ENCODE measurements at regions not wholly inside any gene's neighbourhood (a gene's known extent, or its start where the extent isn't known, plus 50 kb on each side); places are given as distances from the start of the nearest gene placed in this dataset.

DNA sequence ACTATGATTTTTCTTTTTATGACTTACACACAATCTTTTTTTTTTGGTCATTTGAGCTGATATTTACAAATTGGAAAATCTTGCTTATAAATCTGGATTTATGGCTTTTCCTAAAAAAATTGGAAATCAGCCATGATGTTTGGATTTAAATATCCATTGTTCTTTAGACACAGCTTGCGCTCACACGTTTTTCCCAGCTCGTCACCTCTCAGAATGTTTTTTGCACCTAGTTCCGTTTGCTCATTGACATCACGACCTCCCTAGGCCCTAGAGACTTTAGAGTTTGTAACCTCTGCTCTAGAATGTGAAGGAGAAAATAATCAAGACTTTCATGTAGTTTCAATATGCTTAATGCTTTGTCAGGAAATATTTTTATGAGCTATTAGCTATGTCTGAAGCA lies 930.5 kb downstream of the TLE4 start:
- no peaks in the 10 kb centered on the region for H3K36me3 ChIP-seq (ENCODE audit: control insufficient read depth, insufficient read depth, low read length)
- CTCF ChIA-PET, result no interaction called here
- no peak for DNase-seq (ENCODE audit: low read depth, low spot score)
- in situ Hi-C loops (cut with HindIII; ENCODE audit: low pct_unique_long_range_greater_than_20kb, low sequenced_read_pairs), result no loop called here
- H3K4me1 ChIP-seq (ENCODE audit: control insufficient read depth, insufficient read depth, low read length), result no peaks in the 10 kb centered on the region
- BruUV-seq (replicated peaks), result no TSS peak
- no peak for TF ChIP-seq CTCF (IDR thresholded peaks at IDR 0.05)
- no peak for TF ChIP-seq POLR2AphosphoS5 (IDR thresholded peaks at IDR 0.05; ENCODE audit: low read depth, low read length)
- no peak for TF ChIP-seq SIN3A (IDR thresholded peaks at IDR 0.05; ENCODE audit: borderline replicate concordance, insufficient read depth, low read depth, low read length)
- no peak for TF ChIP-seq TCF7L2 (IDR thresholded peaks at IDR 0.05; ENCODE audit: low read depth, low read length)
- TF ChIP-seq, protein P1, sequence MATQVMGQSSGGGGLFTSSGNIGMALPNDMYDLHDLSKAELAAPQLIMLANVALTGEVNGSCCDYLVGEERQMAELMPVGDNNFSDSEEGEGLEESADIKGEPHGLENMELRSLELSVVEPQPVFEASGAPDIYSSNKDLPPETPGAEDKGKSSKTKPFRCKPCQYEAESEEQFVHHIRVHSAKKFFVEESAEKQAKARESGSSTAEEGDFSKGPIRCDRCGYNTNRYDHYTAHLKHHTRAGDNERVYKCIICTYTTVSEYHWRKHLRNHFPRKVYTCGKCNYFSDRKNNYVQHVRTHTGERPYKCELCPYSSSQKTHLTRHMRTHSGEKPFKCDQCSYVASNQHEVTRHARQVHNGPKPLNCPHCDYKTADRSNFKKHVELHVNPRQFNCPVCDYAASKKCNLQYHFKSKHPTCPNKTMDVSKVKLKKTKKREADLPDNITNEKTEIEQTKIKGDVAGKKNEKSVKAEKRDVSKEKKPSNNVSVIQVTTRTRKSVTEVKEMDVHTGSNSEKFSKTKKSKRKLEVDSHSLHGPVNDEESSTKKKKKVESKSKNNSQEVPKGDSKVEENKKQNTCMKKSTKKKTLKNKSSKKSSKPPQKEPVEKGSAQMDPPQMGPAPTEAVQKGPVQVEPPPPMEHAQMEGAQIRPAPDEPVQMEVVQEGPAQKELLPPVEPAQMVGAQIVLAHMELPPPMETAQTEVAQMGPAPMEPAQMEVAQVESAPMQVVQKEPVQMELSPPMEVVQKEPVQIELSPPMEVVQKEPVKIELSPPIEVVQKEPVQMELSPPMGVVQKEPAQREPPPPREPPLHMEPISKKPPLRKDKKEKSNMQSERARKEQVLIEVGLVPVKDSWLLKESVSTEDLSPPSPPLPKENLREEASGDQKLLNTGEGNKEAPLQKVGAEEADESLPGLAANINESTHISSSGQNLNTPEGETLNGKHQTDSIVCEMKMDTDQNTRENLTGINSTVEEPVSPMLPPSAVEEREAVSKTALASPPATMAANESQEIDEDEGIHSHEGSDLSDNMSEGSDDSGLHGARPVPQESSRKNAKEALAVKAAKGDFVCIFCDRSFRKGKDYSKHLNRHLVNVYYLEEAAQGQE (IDR thresholded peaks at IDR 0.05; ENCODE audit: insufficient read depth in 1 of 2, low read depth in 2 of 2, low read length in 1 of 2), result no peak
- H3K9me3 ChIP-seq (ENCODE audit: control insufficient read depth, insufficient read depth, low read depth, low read length), result no peaks in the 10 kb centered on the region
- no peak for ATAC-seq
- no peaks in the 10 kb centered on the region for H3K27me3 ChIP-seq (ENCODE audit: control insufficient read depth, insufficient read depth, low read length)
- H3K27ac ChIP-seq (ENCODE audit: low read length), result no peak overlapping the region
- POLR2A ChIA-PET, result no interaction called here
- intact Hi-C loops (cut with micrococcal nuclease; ENCODE audit: unreplicated experiment), result no loop called here
- H3K4me3 ChIP-seq (ENCODE audit: low read depth in 2 of 2, low read length in 2 of 2), result no peak overlapping the region

- TF ChIP-seq SIN3A (IDR thresholded peaks at IDR 0.05; ENCODE audit: borderline replicate concordance, insufficient read depth, low read depth, low read length) (no peak), CTCF (IDR thresholded peaks at IDR 0.05) (no peak), POLR2AphosphoS5 (IDR thresholded peaks at IDR 0.05; ENCODE audit: low read depth, low read length) (no peak), TCF7L2 (IDR thresholded peaks at IDR 0.05; ENCODE audit: low read depth, low read length) (no peak)
- TF ChIP-seq, protein P1 (IDR thresholded peaks at IDR 0.05; ENCODE audit: insufficient read depth in 1 of 2, low read depth in 2 of 2, low read length in 1 of 2), result no peak
- ATAC-seq, result no peak
- intact Hi-C loops (cut with micrococcal nuclease; ENCODE audit: unreplicated experiment) (no loop called here), in situ Hi-C loops (cut with HindIII; ENCODE audit: low pct_unique_long_range_greater_than_20kb, low sequenced_read_pairs) (no loop called here)
- BruUV-seq (replicated peaks), result no TSS peak
- no peaks in the 10 kb centered on the region for H3K36me3 ChIP-seq (ENCODE audit: control insufficient read depth, insufficient read depth, low read length)
- CTCF ChIA-PET, result no interaction called here
- H3K27ac ChIP-seq (ENCODE audit: low read length), result no peak overlapping the region
- H3K9me3 ChIP-seq (ENCODE audit: control insufficient read depth, insufficient read depth, low read depth, low read length), result no peaks in the 10 kb centered on the region
- H3K4me1 ChIP-seq (ENCODE audit: control insufficient read depth, insufficient read depth, low read length), result no peaks in the 10 kb centered on the region
- no peak overlapping the region for H3K4me3 ChIP-seq (ENCODE audit: low read depth in 2 of 2, low read length in 2 of 2)
- POLR2A ChIA-PET, result no interaction called here
- no peak for DNase-seq (ENCODE audit: low read depth, low spot score)
- no peaks in the 10 kb centered on the region for H3K27me3 ChIP-seq (ENCODE audit: control insufficient read depth, insufficient read depth, low read length)
Measured at GRCh38 chr9:80501635-80502034, 929.9 kb downstream of the TLE4 start.

Measured in Panc1 (cell line).